ENCODE measurements at regions not wholly inside any gene's neighbourhood (a gene's known extent, or its start where the extent isn't known, plus 50 kb on each side); places are given as distances from the start of the nearest gene placed in this dataset.

DNA sequence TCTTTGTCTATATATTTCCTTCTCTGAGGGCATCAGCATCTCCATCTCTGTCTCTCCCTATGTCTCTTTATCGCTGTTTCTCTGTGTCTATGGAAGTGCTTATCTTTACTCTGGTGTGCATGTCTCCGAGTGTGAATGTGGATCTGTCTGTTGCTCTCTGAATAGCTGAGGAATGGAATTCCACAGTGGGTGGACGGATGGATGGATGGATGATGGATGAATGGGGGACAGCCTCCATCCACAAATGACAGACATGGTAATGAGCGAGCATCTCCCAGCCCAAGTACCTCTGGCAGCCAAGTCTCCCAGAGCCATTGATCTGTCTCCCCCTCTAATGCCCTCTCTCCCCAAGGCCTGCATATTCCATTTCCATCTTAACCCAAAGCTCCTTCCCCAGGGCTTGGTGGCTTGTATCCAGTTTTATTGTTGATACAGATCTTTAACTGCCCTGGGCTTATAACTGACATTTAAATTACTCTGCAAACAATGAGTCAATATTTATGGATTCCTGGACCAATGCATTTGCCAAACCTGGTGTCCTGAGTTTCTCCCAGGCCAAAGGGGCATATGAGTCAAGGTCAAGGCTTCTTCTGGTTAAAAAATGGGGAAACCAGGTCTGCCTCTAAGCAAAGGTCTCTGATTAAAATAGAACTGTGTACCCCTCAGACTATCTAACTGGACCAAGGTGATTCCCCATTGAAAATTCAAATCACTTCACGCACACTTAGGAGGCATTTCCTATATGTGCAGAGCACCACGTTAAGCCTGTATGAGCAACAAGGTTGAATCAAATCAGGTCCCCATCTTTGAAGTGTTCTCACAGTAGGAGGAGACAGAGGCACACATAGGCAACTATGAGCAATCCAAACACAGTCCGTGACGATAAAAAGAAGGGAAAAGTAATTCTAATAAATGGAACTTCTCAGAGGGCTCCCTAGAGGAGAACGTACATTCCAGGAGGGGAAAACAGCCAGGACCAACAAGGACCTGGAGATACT, 109.9 kb downstream of the TLE3 start:
- no peak for DNase-seq (ENCODE audit: low read depth)

DNA sequence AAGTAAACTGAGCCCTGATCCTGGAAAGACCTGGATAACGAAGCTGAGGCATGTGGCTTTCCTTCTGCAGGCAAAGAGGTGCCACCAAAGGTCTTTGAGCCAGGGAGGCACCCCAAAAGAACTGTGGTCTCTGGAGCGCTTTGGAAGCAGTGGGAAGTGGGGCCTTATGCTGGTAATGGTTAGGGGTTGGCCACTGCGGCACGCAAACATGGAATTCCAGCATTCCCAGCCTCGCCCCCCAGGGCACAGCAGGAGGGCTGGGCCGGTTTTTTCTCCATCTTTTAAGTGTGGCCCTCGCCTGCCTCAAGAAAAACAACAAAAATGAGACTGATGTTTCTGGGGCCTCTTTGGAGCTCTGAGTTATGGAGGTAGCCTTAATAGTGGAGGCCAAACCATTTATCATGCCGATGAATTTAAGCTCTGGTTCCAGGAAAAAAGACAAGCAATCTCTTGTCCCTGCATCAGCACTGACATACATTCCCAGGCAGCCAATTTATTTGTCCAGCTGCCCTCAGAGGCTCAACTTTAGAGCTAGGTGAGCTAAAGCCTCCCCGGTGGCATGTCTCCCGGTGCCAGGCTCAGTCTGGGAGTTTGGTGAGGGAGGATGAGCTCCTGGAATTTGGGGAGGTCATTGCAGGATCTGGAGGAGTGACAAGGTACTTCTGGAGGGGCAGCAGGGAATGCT, 109.0 kb downstream of the TLE3 start:
- no peak for DNase-seq (ENCODE audit: low read depth)

DNA sequence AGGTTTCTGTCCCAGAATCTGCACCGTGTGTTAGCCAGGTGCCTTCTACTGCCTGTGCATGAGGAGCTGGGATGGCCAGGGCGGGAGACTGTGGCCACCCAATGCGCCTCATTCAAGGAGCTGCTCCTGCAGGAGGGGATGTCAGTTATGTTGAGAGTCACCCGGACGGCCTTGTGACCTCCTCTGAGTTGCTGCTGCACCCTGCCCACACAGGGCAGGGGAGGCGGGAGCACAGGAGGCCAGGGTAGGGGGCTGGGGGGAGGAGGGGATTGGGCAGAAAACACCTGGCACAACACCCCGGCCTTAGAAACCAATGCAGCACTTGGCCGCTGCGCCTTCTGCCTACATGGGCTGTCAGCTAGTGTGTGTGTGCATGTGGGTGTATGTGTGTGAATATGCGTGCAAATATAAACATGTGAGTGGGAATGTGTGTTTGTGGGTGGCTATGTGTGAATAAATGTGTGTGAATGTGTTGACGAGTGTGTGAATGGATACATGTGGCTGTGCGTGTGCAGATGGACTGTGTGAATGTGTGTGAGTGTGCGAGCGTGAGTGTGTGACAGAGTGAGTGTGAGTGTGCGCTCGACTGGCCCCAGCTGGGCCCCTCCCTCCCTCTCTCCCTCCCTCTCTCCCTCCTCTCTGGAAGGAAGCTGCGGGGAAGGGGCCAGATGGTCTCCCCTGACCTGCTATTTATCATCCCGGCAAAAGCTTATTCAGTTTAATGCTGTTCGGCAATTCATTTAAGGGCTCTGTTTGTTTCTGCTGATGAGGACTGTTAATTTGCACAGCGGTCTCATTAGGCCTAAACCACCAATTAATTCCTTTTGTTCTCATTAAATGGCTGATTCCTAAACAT, 106.9 kb downstream of the TLE3 start:
- no peak for DNase-seq (ENCODE audit: low read depth)

DNA sequence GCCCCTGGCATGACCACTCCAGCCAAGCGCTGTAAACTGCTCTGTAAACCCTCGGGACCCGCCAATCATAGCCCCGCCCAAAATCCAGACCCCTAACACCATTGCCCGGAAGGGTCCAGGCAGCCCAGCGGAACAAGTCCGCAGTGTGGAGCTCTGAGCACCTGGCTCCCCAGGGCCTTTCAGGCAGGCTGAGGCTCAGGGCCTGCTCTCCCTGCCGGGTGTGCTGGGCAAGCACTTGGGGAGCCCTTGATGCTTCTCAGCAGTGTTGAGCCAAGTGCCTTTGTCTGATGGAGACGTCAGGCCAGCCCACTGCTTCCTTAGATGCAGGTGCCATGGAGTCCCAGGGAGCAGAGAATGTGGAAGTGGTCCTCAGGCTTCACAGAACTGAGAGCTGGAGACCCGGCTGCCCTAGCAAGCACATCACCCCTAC, 106.2 kb downstream of the TLE3 start:
- DNase-seq (ENCODE audit: low read depth): no peak

DNA sequence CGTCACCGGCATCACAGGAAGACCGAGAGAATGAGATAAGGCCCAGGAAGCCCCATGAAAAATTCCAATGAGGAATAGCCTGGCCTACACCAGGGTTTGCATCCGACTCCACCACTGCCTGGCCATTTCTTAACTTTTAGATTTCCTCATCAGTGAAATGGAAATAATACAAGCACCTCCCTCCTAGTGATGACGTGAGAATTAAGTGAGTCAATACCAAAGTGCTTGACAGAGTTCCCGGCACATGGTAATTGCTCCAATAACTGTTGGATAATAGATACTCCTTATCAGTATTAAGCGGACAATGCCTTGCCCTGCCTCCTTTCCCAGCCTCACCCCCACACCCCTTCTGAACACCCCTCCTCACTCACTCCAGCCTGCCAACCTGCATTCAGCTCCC, 105.4 kb downstream of the TLE3 start:
- no peak for DNase-seq (ENCODE audit: low read depth)

DNA sequence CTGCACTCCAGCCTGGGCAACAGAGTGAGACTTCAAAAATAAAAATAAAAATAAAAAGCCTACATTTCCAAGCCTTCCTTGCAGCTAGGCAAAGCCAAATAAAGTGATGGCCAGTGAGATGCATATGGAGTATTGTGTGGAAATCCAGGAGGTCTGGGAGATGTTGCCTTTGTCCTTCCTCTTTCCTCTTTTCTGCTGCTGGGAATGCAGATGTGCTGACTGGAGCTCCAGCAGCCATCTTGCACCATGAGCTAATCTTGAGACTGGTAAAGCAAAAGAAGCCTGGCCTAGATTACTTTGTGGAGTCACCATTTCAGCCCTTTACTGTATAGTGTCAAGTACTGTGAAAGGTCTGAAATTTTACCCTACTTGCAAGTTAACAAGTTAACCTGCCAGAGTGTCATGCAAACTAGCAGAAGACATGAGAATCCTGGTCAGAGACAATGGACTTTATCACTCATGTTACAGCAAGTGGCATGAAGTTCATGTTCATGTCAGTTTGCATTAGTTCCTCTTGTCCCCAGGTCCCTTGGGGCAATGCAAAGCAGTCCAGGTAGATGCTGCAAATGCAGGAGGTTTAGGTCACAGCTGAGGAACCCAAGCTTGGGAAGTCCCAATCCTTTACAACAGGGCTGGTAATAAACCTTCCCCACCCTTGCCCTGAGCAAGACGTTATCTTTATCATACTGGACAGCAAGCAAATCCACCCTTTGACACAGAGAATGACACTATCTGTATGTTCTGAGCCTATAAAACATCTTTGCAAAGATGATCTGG, 103.1 kb downstream of the TLE3 start:
- DNase-seq (ENCODE audit: low read depth): no peak

DNA sequence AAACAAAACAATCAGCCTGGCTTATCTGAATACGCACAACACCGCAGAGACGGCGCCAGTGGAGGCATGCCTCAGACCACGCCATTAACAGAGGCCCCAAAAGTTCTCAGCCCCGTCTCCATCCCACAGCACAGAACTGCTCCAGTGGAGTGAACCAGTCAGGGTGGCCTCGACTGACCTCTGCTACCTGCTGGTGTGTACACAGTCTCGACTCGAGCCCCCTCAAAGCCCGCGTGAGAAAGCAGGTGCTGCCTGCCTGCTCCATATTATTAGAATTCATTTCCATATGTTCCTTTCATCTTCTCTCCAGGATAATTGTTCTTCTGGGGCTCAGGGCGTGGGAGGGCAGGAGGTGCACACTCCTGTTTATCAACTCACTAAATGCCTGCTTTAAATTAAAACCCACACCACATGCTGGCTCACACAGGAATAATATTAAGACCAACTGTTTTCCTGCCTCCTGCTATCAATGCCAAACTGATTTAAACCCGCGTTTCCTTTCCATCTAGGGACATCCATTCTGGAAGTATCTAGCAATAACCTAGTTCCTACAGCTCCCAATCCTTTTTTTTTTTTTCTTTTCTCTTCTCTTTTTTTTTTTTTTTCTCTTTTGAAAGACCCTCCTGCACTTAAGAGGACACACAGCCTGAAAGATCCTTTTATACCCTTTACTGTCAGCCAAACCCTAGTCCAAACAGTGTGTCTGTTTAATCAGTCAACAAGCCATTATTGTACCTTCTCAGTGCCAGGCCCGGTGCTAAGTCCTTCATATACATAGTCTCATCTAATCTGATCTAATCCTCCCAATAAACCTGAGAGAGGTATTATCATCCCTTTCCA, 101.2 kb downstream of the TLE3 start:
- DNase-seq (ENCODE audit: low read depth): no peak

DNA sequence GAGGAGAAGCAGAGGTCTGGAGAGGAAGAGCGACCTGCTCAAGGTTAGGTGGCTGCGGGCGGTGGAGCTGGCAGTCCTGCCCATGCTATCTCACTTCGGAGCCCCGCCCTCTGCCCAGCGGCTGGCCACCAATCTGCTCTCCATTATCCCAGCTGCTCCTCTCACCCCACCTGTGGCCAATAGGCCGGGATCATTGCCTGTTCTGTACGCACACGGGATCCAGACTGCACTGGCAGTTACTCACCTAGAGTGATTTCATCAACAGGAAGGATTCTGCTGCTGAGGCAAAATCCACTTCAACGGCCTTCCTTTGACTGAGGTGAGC, 100.6 kb downstream of the TLE3 start:
- DNase-seq (ENCODE audit: low read depth): no peak
